OCI-LY1 (cell line): ENCODE measurements at regions not wholly inside any gene's neighbourhood (a gene's known extent, or its start where the extent isn't known, plus 50 kb on each side); places are given as distances from the start of the nearest gene placed in this dataset.

ENCODE experiments used
- H2AFZ ChIP-seq: fragments of 200-600 bp; sonication (generic), shearing (Covaris generic); 2 replicates; pipeline ENCODE4 v1.6.0; 2014; ENCODE audit warnings: antibody characterized with exemption, mild to moderate bottlenecking, low read length
- H3F3A ChIP-seq: fragments of 200-600 bp; sonication (generic), shearing (Covaris generic); 2 replicates; pipeline ENCODE4 v1.6.0; 2014; ENCODE audit warnings: mild to moderate bottlenecking, antibody characterized with exemption, low read length, moderate library complexity; ENCODE audit not compliant: insufficient read depth
- H3K27ac ChIP-seq: fragments of 200-600 bp; sonication (generic); 2 replicates; pipeline ENCODE4 v1.5.1; 2014; ENCODE audit warnings: low read length, mixed run types, mild to moderate bottlenecking, low read depth; ENCODE audit not compliant: poor library complexity, severe bottlenecking
- H3K27me3 ChIP-seq: fragments of 200-600 bp; sonication (generic); 2 replicates; pipeline ENCODE4 v1.6.0; 2014; ENCODE audit warnings: antibody characterized with exemption, mild to moderate bottlenecking, low read length, moderate library complexity; ENCODE audit not compliant: insufficient read depth
- H3K36me3 ChIP-seq: fragments of 200-600 bp; sonication (generic); 2 replicates; pipeline ENCODE4 v1.6.1; 2014; ENCODE audit warnings: mild to moderate bottlenecking, antibody characterized with exemption, low read length, moderate library complexity, mixed read lengths; ENCODE audit not compliant: insufficient read depth
- H3K4me1 ChIP-seq: fragments of 200-600 bp; sonication (generic); 2 replicates; pipeline ENCODE4 v1.5.1; 2014; ENCODE audit warnings: mild to moderate bottlenecking, low read length, moderate library complexity; ENCODE audit not compliant: insufficient read depth, severe bottlenecking
- H3K4me2 ChIP-seq: fragments of 200-600 bp; sonication (generic), shearing (Covaris generic); 2 replicates; pipeline ENCODE4 v1.6.1; 2014; ENCODE audit warnings: low read length
- H3K4me3 ChIP-seq: fragments of 200-600 bp; sonication (generic); 2 replicates; pipeline ENCODE4 v1.5.1; 2014; ENCODE audit warnings: low read length, low read depth, mild to moderate bottlenecking, mixed read lengths; ENCODE audit not compliant: poor library complexity, severe bottlenecking
- H3K79me2 ChIP-seq: fragments of 200-600 bp; shearing (Covaris generic); 2 replicates; pipeline ENCODE4 v1.6.1; 2016; ENCODE audit warnings: mixed run types, low read length, mixed read lengths; ENCODE audit not compliant: insufficient read depth
- H3K9ac ChIP-seq: fragments of 200-600 bp; sonication (generic), shearing (Covaris generic); 2 replicates; pipeline ENCODE4 v1.6.1; 2014; ENCODE audit warnings: mild to moderate bottlenecking, low read length, mixed read lengths
- H3K9me2 ChIP-seq: fragments of 200-600 bp; sonication (generic), shearing (Covaris generic); 2 replicates; pipeline ENCODE4 v1.6.1; 2014; ENCODE audit warnings: low read depth, mild to moderate bottlenecking, low read length, mixed read lengths
- H3K9me3 ChIP-seq: fragments of 200-600 bp; shearing (Covaris generic); 2 replicates; pipeline ENCODE4 v1.6.1; 2014; ENCODE audit warnings: low read length, mixed read lengths
- H4K20me1 ChIP-seq: fragments of 200-600 bp; sonication (generic), shearing (Covaris generic); 2 replicates; pipeline ENCODE4 v1.6.0; 2016; ENCODE audit warnings: mild to moderate bottlenecking, low read length; ENCODE audit not compliant: insufficient read depth
- CTCF ChIP-seq: fragments of 200-600 bp; sonication (generic), shearing (Covaris generic); IDR thresholded peaks from 2 replicates; pipeline ENCODE4 v1.5.1; 2017; ENCODE audit warnings: mild to moderate bottlenecking, antibody characterized with exemption, low read length, moderate library complexity, mixed read lengths
- EZH2 ChIP-seq: fragments of 200-600 bp; sonication (generic), shearing (Covaris generic); IDR thresholded peaks from 2 replicates; pipeline ENCODE4 v1.8.0; 2017; ENCODE audit warnings: borderline replicate concordance, mixed run types, mild to moderate bottlenecking, antibody characterized with exemption, low read length, moderate library complexity, mixed read lengths

DNA sequence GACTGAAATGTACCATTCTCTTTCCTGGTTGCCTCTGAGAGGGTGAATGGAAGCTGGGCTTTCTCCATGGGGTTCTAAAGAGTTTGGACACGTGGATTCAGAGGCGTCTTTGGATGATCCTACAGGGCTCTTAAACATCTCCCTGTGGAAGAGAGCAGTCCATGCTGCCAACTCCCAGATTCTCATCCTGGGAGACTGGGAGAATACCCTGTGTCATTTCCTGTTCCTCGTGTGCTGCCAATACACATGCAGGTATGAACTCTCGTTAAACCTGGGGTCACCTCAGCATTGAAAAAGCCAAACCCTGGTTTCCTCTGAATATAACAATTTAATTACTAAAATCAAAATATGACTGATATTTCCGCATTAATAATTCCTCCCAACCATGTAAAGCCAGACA lies 73.3 kb upstream of the NT5C1B start:
- no peak overlapping the region for H3K27ac ChIP-seq
- H3K4me1 ChIP-seq, result no peaks in the 10 kb centered on the region
- no peak for TF ChIP-seq CTCF
- no peaks in the 10 kb centered on the region for H4K20me1 ChIP-seq
- H3K36me3 ChIP-seq, result no peaks in the 10 kb centered on the region
- no peak overlapping the region for H3K4me3 ChIP-seq
- no peaks in the 10 kb centered on the region for H3K79me2 ChIP-seq
- H3K27me3 ChIP-seq, result no peaks in the 10 kb centered on the region
- H3K9me3 ChIP-seq, result no peaks in the 10 kb centered on the region
- no peak overlapping the region for H2AFZ ChIP-seq
- no peaks in the 10 kb centered on the region for H3F3A ChIP-seq
- no peak overlapping the region for H3K4me2 ChIP-seq
- no peaks in the 10 kb centered on the region for H3K9me2 ChIP-seq
- no peak overlapping the region for H3K9ac ChIP-seq

- H3K4me2 ChIP-seq, result no peak overlapping the region
- H4K20me1 ChIP-seq, result no peaks in the 10 kb centered on the region
- H3K27me3 ChIP-seq, result no peaks in the 10 kb centered on the region
- H3K4me1 ChIP-seq, result no peaks in the 10 kb centered on the region
- TF ChIP-seq CTCF (no peak), EZH2 (no peak)
- H3K9me2 ChIP-seq, result no peaks in the 10 kb centered on the region
- H3F3A ChIP-seq, result no peaks in the 10 kb centered on the region
- no peak overlapping the region for H3K9ac ChIP-seq
- no peaks in the 10 kb centered on the region for H3K36me3 ChIP-seq
- no peaks in the 10 kb centered on the region for H3K79me2 ChIP-seq
- H3K4me3 ChIP-seq, result no peak overlapping the region
- no peak overlapping the region for H3K27ac ChIP-seq
- H2AFZ ChIP-seq, result no peak overlapping the region
- H3K9me3 ChIP-seq, result no peaks in the 10 kb centered on the region
Measured at GRCh38 chr2:18659915-18660314, 70.5 kb upstream of the NT5C1B start.

GRCh38 chr2:18656048-18656447 lies 66.7 kb upstream of the NT5C1B start:
- no peak overlapping the region for H2AFZ ChIP-seq
- H3K9me3 ChIP-seq, result no peaks in the 10 kb centered on the region
- no peaks in the 10 kb centered on the region for H3K36me3 ChIP-seq
- H3K4me1 ChIP-seq, result no peaks in the 10 kb centered on the region
- H3K27ac ChIP-seq, result no peak overlapping the region
- H3K4me2 ChIP-seq, result no peak overlapping the region
- no peaks in the 10 kb centered on the region for H3K79me2 ChIP-seq
- H3K9ac ChIP-seq, result no peak overlapping the region
- H3K9me2 ChIP-seq, result no peaks in the 10 kb centered on the region
- no peak overlapping the region for H3K4me3 ChIP-seq
- no peaks in the 10 kb centered on the region for H3K27me3 ChIP-seq
- TF ChIP-seq EZH2 (no peak), CTCF (no peak)
- no peaks in the 10 kb centered on the region for H3F3A ChIP-seq
- H4K20me1 ChIP-seq, result no peaks in the 10 kb centered on the region
